CD8-positive, alpha-beta memory T cell (primary cell): ENCODE measurements at regions not wholly inside any gene's neighbourhood (a gene's known extent, or its start where the extent isn't known, plus 50 kb on each side); places are given as distances from the start of the nearest gene placed in this dataset.

Source experiments
- CTCF ChIA-PET: fragments of 350-600 bp; sonication (Branson Sonifier 250); formaldehyde crosslinking; loops from one replicate; lab custom pipeline; 2021; ENCODE audit warnings: antibody characterized with exemption; lab: Charles Lee
- POLR2A ChIA-PET: fragments of 350-600 bp; sonication (Branson Sonifier 250); formaldehyde crosslinking; loops from one replicate; lab custom pipeline; 2021; ENCODE audit warnings: antibody characterized with exemption; lab: Charles Lee
- DNase-seq, 5 donors: peaks; one replicate each; pipeline versions ENCODE4 v3.0.0 to v3.0.0-alpha.2; 2020 to 2022; ENCODE audit warnings: mixed read lengths in 1 of 5
- H3K27ac ChIP-seq: one replicate; pipeline ENCODE4 v1.7.0; 2013; ENCODE audit warnings: low read depth, mild to moderate bottlenecking, low read length, moderate library complexity
- H3K27me3 ChIP-seq: 2 replicates; pipeline ENCODE4 v1.7.0; 2013; ENCODE audit warnings: low read length, mild to moderate bottlenecking; ENCODE audit not compliant: insufficient read depth, poor library complexity, severe bottlenecking
- H3K36me3 ChIP-seq: 2 replicates; pipeline ENCODE4 v1.7.0; 2013; ENCODE audit warnings: mild to moderate bottlenecking, low read length, moderate library complexity; ENCODE audit not compliant: insufficient read depth
- H3K4me1 ChIP-seq: 2 replicates; pipeline ENCODE4 v1.7.0; 2013; ENCODE audit warnings: mild to moderate bottlenecking, low read length, moderate library complexity; ENCODE audit not compliant: insufficient read depth
- H3K4me3 ChIP-seq: 2 replicates; pipeline ENCODE4 v1.7.0; 2013; ENCODE audit warnings: mild to moderate bottlenecking, low read length
- H3K9me3 ChIP-seq: 2 replicates; pipeline ENCODE4 v1.7.0; 2013; ENCODE audit warnings: mild to moderate bottlenecking, low read length
- H3K27ac Mint-ChIP-seq, 8 donors: one replicate each; pipeline ENCODE4 v1.8.0; 2020 to 2021; ENCODE audit warnings: mixed read lengths in 8 of 8, mild to moderate bottlenecking in 6 of 8, inconsistent platforms in 3 of 8, moderate library complexity in 3 of 8
- H3K27me3 Mint-ChIP-seq, 2 donors: one replicate each; pipeline ENCODE4 v1.8.0; 2020 to 2021; ENCODE audit warnings: mixed read lengths in 2 of 2, mild to moderate bottlenecking in 1 of 2, moderate library complexity in 1 of 2
- H3K36me3 Mint-ChIP-seq, 3 donors: one replicate each; pipeline ENCODE4 v1.8.0; 2020 to 2021; ENCODE audit warnings: mixed read lengths in 3 of 3, inconsistent platforms in 1 of 3, mild to moderate bottlenecking in 1 of 3
- H3K4me1 Mint-ChIP-seq, 3 donors: one replicate each; pipeline ENCODE4 v1.8.0; 2020 to 2021; ENCODE audit warnings: mixed read lengths in 3 of 3, inconsistent platforms in 1 of 3, mild to moderate bottlenecking in 1 of 3
- H3K4me3 Mint-ChIP-seq, 7 donors: one replicate each; pipeline ENCODE4 v1.8.0; 2020 to 2021; ENCODE audit warnings: mixed read lengths in 7 of 7, mild to moderate bottlenecking in 6 of 7, moderate library complexity in 4 of 7, inconsistent platforms in 2 of 7
- H3K9me3 Mint-ChIP-seq, 5 donors: one replicate each; pipeline ENCODE4 v1.8.0; 2020 to 2022; ENCODE audit warnings: mixed read lengths in 5 of 5, mild to moderate bottlenecking in 3 of 5, moderate library complexity in 2 of 5, inconsistent platforms in 1 of 5

DNA sequence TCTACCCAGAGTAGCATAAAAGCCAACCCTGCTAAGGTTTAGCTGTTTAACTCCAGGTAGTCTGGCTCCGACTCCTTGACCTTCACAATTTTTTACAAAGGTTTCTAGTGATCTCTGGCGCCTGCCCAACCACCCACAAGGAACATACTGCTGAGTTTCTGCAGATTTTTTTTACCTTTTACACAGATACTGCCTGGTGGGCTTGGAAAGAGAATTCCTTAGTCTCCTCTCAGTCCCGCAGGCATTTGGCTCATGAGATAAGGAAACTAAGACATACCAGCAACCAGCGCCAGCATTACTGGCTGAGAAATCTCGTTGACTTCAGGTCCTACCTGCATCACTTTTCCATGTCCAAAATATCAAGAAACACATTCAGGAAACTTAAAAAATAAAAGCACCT, 51.1 kb upstream of the LYZL1 start:
- H3K36me3 Mint-ChIP-seq: no peaks in the 10 kb centered on the region
- no peaks in the 10 kb centered on the region for H3K4me1 Mint-ChIP-seq
- no peak overlapping the region for H3K4me3 Mint-ChIP-seq
- no peak overlapping the region for H3K27ac Mint-ChIP-seq
- H3K9me3 Mint-ChIP-seq: no peaks in the 10 kb centered on the region
- peaks cover 0 to 5% of the 10 kb centered on the region in 2 donors for H3K27me3 Mint-ChIP-seq
- DNase-seq: no peak
- no peak overlapping the region for H3K27ac ChIP-seq
- no peaks in the 10 kb centered on the region for H3K36me3 ChIP-seq
- H3K9me3 ChIP-seq: no peaks in the 10 kb centered on the region
- ChIA-PET POLR2A (no interaction called here), CTCF (no interaction called here)
- no peaks in the 10 kb centered on the region for H3K27me3 ChIP-seq
- H3K4me3 ChIP-seq: no peak overlapping the region
- no peaks in the 10 kb centered on the region for H3K4me1 ChIP-seq

DNA sequence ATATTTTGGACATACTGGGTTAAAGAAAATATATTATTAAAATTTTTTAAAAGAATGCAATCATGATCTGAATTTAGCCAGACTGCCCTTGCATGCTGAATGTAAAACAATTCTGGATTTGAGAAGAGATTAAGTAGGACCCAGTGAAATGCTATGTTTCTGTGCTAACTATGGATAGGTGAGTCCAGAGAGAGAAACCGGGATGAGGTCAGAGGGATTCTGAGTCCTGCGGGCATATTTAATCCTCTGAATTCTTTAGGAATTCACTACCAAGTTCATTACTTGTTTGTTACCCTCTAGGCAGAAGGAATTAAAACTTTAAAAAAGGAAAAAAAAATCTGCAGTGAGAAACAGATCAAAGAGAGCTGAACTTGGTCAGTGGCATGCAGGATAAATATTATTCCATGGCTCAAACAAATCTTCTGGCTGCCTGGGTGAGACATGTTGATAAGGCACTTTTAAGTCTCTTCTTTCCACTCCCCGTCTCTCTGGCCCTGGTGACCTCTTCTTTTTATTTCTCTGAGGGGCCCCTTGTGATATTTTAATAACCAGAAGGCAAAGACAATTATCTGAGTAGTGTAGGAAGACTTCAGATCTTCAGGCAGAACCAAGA, 50.2 kb upstream of the LYZL1 start:
- H3K27ac ChIP-seq: no peak overlapping the region
- POLR2A ChIA-PET: no interaction called here
- Mint-ChIP-seq H3K36me3 (no peaks in the 10 kb centered on the region), H3K27ac (peak overlapping the region in 1 of 8 donors; percentile 57), H3K4me1 (no peaks in the 10 kb centered on the region), H3K27me3 (peaks cover 0 to 6% of the 10 kb centered on the region in 2 donors), H3K4me3 (no peak overlapping the region), H3K9me3 (no peaks in the 10 kb centered on the region)
- H3K9me3 ChIP-seq: no peaks in the 10 kb centered on the region
- no peaks in the 10 kb centered on the region for H3K36me3 ChIP-seq
- CTCF ChIA-PET: no interaction called here
- no peaks in the 10 kb centered on the region for H3K4me1 ChIP-seq
- no peak overlapping the region for H3K4me3 ChIP-seq
- H3K27me3 ChIP-seq: no peaks in the 10 kb centered on the region
- DNase-seq: no peak
